Vagina (tissue), 2 donors: ENCODE measurements at regions not wholly inside any gene's neighbourhood (a gene's known extent, or its start where the extent isn't known, plus 50 kb on each side); places are given as distances from the start of the nearest gene placed in this dataset.

ENCODE experiments used
- POLR2A ChIP-seq, 2 donors: fragments of 450-650 bp; IDR thresholded peaks; one replicate each; pipeline ENCODE4 v1.6.1; 2017; ENCODE audit warnings: antibody characterized with exemption in 2 of 2, mild to moderate bottlenecking in 2 of 2, moderate library complexity in 2 of 2
- POLR2AphosphoS5 ChIP-seq, 2 donors: sonication (generic); formaldehyde crosslinking; IDR thresholded peaks; one replicate each; pipeline ENCODE4 v1.9.0; 2017; ENCODE audit warnings: antibody characterized with exemption in 2 of 2, mild to moderate bottlenecking in 2 of 2, low read depth in 1 of 2; ENCODE audit not compliant: insufficient read depth in 1 of 2
- TF ChIP-seq, protein P1 (sequence below), 3 experiments: fragments of 450-650 bp in 2 of 3; fragments of 200-600 bp in 1 of 3; sonication (generic) in 1 of 3; IDR thresholded peaks; one replicate each; pipeline ENCODE4 v1.5.1; 2017 to 2019; ENCODE audit warnings: antibody characterized with exemption in 3 of 3, mild to moderate bottlenecking in 2 of 3, moderate library complexity in 2 of 3

DNA sequence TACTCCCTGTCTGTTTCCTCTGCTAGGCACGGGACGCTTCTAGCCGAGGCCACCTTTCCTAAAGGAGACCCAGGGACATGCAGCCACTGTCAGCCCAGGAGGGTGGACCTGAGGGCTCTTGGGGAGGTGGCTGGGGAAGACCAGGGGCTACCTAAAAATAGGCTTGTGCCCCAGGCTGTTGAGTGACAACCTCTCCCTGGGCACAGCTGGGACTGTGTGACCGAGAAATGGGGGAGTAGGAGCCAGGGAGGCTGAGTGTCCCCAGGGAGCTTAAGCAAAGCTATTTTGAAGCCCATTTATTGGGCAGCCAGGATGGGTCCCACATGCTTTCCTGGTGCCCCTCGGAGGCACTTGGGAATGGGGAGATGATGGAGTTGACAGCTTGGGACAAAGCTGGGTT is 63.8 kb downstream of the CALML3 start:
- no peak for TF ChIP-seq POLR2AphosphoS5 (IDR thresholded peaks at IDR 0.05; ENCODE audit: insufficient read depth in 1 of 2, low read depth in 1 of 2)
- TF ChIP-seq POLR2A (IDR thresholded peaks at IDR 0.05), result no peak
- TF ChIP-seq, protein P1, sequence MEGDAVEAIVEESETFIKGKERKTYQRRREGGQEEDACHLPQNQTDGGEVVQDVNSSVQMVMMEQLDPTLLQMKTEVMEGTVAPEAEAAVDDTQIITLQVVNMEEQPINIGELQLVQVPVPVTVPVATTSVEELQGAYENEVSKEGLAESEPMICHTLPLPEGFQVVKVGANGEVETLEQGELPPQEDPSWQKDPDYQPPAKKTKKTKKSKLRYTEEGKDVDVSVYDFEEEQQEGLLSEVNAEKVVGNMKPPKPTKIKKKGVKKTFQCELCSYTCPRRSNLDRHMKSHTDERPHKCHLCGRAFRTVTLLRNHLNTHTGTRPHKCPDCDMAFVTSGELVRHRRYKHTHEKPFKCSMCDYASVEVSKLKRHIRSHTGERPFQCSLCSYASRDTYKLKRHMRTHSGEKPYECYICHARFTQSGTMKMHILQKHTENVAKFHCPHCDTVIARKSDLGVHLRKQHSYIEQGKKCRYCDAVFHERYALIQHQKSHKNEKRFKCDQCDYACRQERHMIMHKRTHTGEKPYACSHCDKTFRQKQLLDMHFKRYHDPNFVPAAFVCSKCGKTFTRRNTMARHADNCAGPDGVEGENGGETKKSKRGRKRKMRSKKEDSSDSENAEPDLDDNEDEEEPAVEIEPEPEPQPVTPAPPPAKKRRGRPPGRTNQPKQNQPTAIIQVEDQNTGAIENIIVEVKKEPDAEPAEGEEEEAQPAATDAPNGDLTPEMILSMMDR (IDR thresholded peaks at IDR 0.05), result no peak
